ENCODE measurements at regions not wholly inside any gene's neighbourhood (a gene's known extent, or its start where the extent isn't known, plus 50 kb on each side); places are given as distances from the start of the nearest gene placed in this dataset.

DNA sequence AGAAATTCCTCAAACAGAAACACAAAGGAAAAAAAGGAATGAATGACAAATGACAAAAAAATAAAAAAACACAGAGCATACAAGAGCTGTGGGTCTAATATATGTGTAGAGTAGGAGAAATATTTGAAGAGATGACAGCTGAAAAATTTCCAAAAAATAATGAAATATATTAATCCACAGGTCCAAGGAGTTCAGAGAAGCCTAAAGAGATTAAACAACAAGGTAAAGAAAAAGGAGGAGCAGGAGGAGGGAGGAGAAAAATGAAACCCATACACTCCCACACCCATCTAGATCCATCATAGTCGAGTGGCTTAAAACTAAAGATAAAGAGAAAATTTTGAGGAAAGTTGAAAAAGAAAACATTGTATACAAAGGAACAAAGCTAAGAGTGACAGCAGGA is 182.4 kb upstream of the MAP3K1 start:
- TF ChIP-seq ZNF274 (IDR thresholded peaks at IDR 0.05; ENCODE audit: low read depth, low read length): no peak
- no peak for TF ChIP-seq YY1 (IDR thresholded peaks at IDR 0.05; ENCODE audit: insufficient read depth, insufficient read length)

All from NT2/D1 (cell line).